GM18519 (cell line): ENCODE measurements at regions not wholly inside any gene's neighbourhood (a gene's known extent, or its start where the extent isn't known, plus 50 kb on each side); places are given as distances from the start of the nearest gene placed in this dataset.

Experiments
- ATAC-seq: cut with Tn5 transposase; IDR thresholded peaks from one replicate; pipeline ENCODE4 v1.9.1; 2021; ENCODE audit warnings: mild to moderate bottlenecking, moderate library complexity; ENCODE audit not compliant: unreplicated experiment, low FRiP score

GRCh38 chr6:1042583-1043457 lies 269.1 kb upstream of the FOXQ1 start:
- ATAC-seq, result no peak

GRCh38 chr6:1040393-1040792 lies 271.5 kb upstream of the FOXQ1 start:
- no peak for ATAC-seq

- ATAC-seq, result no peak
Observed at GRCh38 chr6:1039746-1040145, 272.2 kb upstream of the FOXQ1 start.

- no peak for ATAC-seq
Observed at GRCh38 chr6:1039191-1039590, 272.7 kb upstream of the FOXQ1 start.

GRCh38 chr6:1037430-1038202 lies 274.3 kb upstream of the FOXQ1 start:
- no peak for ATAC-seq

GRCh38 chr6:1035401-1035800 lies 276.5 kb upstream of the FOXQ1 start:
- no peak for ATAC-seq

- ATAC-seq, result no peak
Observed at GRCh38 chr6:1031720-1032119, 280.2 kb upstream of the FOXQ1 start.

- ATAC-seq, result no peak
Observed at GRCh38 chr6:1029141-1029540, 282.8 kb upstream of the FOXQ1 start.

- no peak for ATAC-seq
Observed at GRCh38 chr6:1028723-1029122, 283.2 kb upstream of the FOXQ1 start.

GRCh38 chr6:1027795-1028569 lies 283.9 kb upstream of the FOXQ1 start:
- no peak for ATAC-seq

- no peak for ATAC-seq
Observed at GRCh38 chr6:1027109-1027794, 284.6 kb upstream of the FOXQ1 start.

GRCh38 chr6:1025821-1026220 lies 286.1 kb upstream of the FOXQ1 start:
- ATAC-seq, result no peak

- no peak for ATAC-seq
Observed at GRCh38 chr6:1024587-1024986, 287.3 kb upstream of the FOXQ1 start.

GRCh38 chr6:1024161-1024560 lies 287.7 kb upstream of the FOXQ1 start:
- no peak for ATAC-seq

- no peak for ATAC-seq
Observed at GRCh38 chr6:1023229-1023628, 288.7 kb upstream of the FOXQ1 start.

- ATAC-seq, result no peak
Observed at GRCh38 chr6:1022719-1023118, 289.2 kb upstream of the FOXQ1 start.

GRCh38 chr6:1020837-1021236 lies 291.1 kb upstream of the FOXQ1 start:
- no peak for ATAC-seq

- no peak for ATAC-seq
Observed at GRCh38 chr6:1020133-1020532, 291.8 kb upstream of the FOXQ1 start.

GRCh38 chr6:1018041-1018440 lies 293.9 kb upstream of the FOXQ1 start:
- ATAC-seq, result no peak
